NCI-H187 (cell line): ENCODE measurements at regions not wholly inside any gene's neighbourhood (a gene's known extent, or its start where the extent isn't known, plus 50 kb on each side); places are given as distances from the start of the nearest gene placed in this dataset.

Experiments
- DNase-seq, 2 experiments: peaks; one replicate each; lab custom pipeline; 2025; lab: John Stamatoyannopoulos, UW

- DNase-seq = no peak
Observed at GRCh38 chr4:106429885-106430284, 61.3 kb upstream of the GIMD1 start.

GRCh38 chr4:106426069-106426468 is 57.5 kb upstream of the GIMD1 start:
- DNase-seq = no peak

- DNase-seq = no peak
Observed at GRCh38 chr4:106425576-106425975, 57.0 kb upstream of the GIMD1 start.

GRCh38 chr4:106424426-106424825 is 55.8 kb upstream of the GIMD1 start:
- DNase-seq = no peak

- DNase-seq = no peak
Observed at GRCh38 chr4:106423791-106424190, 55.2 kb upstream of the GIMD1 start.

GRCh38 chr4:106422766-106423165 is 54.2 kb upstream of the GIMD1 start:
- DNase-seq = no peak

- DNase-seq = no peak
Observed at GRCh38 chr4:106421441-106422296, 53.1 kb upstream of the GIMD1 start.

- DNase-seq = no peak
Observed at GRCh38 chr4:106418444-106418843, 49.9 kb upstream of the GIMD1 start.
